ENCODE measurements at regions not wholly inside any gene's neighbourhood (a gene's known extent, or its start where the extent isn't known, plus 50 kb on each side); places are given as distances from the start of the nearest gene placed in this dataset.

DNA sequence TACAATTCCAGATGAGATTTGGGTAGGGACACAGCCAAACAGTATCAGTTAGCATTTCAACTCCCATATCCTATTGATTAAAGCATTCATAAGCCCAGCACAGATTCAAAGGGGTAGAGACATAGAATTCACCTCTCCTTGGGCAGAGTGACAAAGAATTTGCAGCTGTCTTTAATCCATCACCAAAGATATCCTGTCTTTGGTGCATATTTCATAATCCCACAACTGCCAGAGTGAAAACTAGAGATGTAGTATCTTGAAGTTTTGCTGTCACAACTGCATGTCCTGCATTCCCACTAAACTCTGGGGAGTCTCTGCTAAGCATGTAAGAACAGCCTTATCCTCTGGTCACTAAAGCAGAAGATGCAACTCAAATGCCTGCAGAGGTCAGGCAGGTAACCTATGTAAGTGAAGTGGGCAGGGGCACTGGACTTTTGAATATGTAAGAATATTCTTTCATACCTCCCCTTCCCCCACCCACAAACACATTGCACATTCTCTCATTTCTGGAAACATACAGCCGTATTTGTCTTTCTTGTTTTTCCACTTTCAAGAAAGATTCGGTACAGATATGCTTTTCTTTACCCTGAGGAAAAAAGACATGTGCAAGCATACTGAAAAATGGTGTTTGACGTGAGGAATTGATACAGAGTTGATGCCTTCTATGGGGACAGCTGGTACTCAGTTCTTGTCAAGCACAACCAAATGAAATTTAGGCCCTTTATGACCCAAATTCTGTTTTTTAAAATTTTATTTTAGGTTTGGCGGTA lies 283.1 kb downstream of the SP3 start:
- H3K4me3 ChIP-seq (ENCODE audit: low read depth, low read length): no peak overlapping the region
- no peak for DNase-seq (ENCODE audit: low read depth)
- TF ChIP-seq, protein P1, sequence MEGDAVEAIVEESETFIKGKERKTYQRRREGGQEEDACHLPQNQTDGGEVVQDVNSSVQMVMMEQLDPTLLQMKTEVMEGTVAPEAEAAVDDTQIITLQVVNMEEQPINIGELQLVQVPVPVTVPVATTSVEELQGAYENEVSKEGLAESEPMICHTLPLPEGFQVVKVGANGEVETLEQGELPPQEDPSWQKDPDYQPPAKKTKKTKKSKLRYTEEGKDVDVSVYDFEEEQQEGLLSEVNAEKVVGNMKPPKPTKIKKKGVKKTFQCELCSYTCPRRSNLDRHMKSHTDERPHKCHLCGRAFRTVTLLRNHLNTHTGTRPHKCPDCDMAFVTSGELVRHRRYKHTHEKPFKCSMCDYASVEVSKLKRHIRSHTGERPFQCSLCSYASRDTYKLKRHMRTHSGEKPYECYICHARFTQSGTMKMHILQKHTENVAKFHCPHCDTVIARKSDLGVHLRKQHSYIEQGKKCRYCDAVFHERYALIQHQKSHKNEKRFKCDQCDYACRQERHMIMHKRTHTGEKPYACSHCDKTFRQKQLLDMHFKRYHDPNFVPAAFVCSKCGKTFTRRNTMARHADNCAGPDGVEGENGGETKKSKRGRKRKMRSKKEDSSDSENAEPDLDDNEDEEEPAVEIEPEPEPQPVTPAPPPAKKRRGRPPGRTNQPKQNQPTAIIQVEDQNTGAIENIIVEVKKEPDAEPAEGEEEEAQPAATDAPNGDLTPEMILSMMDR (conservative IDR thresholded peaks at IDR 0.05; ENCODE audit: low read depth, low read length): no peak

- H3K4me3 ChIP-seq (ENCODE audit: low read depth, low read length): no peak overlapping the region
- no peak for DNase-seq (ENCODE audit: low read depth)
- TF ChIP-seq, protein P1 (conservative IDR thresholded peaks at IDR 0.05; ENCODE audit: low read depth, low read length): no peak
Observed at GRCh38 chr2:173684896-173685459, 280.2 kb downstream of the SP3 start.

GRCh38 chr2:173690349-173690748 lies 274.8 kb downstream of the SP3 start:
- DNase-seq (ENCODE audit: low read depth): no peak
- TF ChIP-seq, protein P1 (conservative IDR thresholded peaks at IDR 0.05; ENCODE audit: low read depth, low read length): no peak
- no peak overlapping the region for H3K4me3 ChIP-seq (ENCODE audit: low read depth, low read length)

GRCh38 chr2:173692068-173692467 lies 273.1 kb downstream of the SP3 start:
- DNase-seq (ENCODE audit: low read depth): no peak
- TF ChIP-seq, protein P1 (conservative IDR thresholded peaks at IDR 0.05; ENCODE audit: low read depth, low read length): no peak
- H3K4me3 ChIP-seq (ENCODE audit: low read depth, low read length): no peak overlapping the region

DNA sequence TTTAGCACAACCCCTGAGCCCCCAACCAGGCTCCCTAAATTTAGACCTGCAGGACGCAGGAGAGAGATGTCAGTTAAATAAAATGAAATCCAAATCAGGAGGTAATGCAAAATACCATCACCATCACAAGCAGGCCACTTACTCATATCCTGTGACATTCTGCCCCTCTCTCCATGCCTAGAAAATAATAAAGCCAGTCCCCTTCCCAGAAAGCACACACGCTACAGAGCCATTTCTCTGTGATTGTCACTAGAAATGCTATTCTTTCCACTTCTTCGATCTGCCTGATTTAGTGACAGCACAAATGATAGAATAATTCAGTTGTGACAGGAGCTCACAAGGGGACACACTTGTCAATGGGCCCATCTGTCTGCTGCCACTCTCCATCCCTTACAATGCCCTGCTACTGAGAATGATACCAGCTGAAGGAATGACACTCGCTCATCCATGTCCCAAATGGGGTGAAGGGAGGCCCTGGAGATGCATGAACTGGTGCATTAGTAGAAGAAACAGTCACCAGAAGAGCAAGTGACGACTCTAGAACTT lies 272.1 kb downstream of the SP3 start:
- TF ChIP-seq, protein P1 (conservative IDR thresholded peaks at IDR 0.05; ENCODE audit: low read depth, low read length): no peak
- H3K4me3 ChIP-seq (ENCODE audit: low read depth, low read length): no peak overlapping the region
- no peak for DNase-seq (ENCODE audit: low read depth)

GRCh38 chr2:173696274-173696673 lies 268.9 kb downstream of the SP3 start:
- TF ChIP-seq, protein P1 (conservative IDR thresholded peaks at IDR 0.05; ENCODE audit: low read depth, low read length): no peak
- no peak for DNase-seq (ENCODE audit: low read depth)
- H3K4me3 ChIP-seq (ENCODE audit: low read depth, low read length): no peak overlapping the region

Data from epithelial cell of proximal tubule (primary cell).